Left renal cortex interstitium (tissue), 4 donors: ENCODE measurements at regions not wholly inside any gene's neighbourhood (a gene's known extent, or its start where the extent isn't known, plus 50 kb on each side); places are given as distances from the start of the nearest gene placed in this dataset.

Experiments used
- DNase-seq, 4 donors: peaks; one replicate each; pipeline ENCODE4 v3.0.0-alpha.2; 2013; ENCODE audit warnings: low read depth in 4 of 4, low spot score in 2 of 4, missing footprints in 1 of 4

- DNase-seq: no peak
These were observed 166.9 kb upstream of the PCDH10 start for GRCh38 chr4:132982151-132982550.

DNA sequence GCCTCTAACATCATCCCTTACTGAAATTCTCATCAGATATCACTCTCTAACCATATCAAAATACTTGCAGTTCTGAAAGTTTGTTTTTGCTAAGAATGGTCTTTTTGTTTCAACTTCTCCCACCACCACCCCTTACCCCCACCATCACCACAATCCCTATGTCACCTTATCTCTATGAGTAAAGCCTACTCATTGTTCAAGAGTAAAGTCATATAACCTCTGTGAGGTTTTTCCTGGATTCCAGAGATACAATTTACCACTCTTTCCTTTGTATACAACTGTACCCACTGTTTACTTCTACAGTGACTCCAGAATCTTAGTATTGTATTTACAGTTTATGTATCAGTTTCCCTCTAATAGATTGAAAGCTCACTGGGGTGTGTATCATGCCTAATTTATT, 158.0 kb upstream of the PCDH10 start:
- DNase-seq: no peak

- no peak for DNase-seq
These were observed 156.4 kb upstream of the PCDH10 start for GRCh38 chr4:132992686-132993085.

- DNase-seq: no peak
These were observed 150.4 kb upstream of the PCDH10 start for GRCh38 chr4:132998585-132999230.

DNA sequence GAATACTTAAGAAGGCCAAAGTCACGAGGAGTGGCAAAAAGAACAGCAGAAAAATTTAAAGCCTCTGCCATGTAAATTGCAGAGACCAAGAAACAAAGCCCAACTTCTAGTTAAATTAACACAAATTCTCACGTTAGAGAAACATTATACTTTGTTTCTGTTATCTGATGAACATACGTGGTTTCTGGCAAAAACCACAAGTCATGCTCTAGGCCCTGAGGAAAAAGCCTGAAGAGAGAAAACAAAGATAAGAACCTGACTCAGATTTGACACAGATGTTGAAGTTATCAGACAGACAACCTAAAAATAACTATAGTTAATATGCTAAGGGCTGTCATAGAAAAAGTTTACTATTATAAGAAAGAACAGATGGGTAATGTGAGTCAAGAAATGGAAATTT, 149.1 kb upstream of the PCDH10 start:
- DNase-seq: no peak

DNA sequence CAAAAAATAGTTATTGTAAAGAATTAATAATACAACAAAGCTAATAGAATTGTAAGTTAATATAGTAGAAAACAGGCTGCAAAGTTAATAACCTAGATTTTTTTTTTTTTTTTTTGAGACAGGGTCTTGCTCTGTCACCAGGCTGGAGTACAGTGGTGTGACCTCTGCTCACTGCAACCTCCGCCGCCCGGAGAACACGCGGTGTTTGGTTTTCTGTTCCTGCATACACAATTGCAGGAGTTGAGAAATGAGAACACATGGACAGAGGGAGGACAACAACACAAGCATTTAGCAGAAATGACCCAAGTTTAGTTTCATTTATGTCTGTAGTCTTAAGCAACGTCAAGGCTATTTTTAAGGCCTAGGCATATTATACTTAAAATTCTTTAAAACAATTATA, 145.9 kb upstream of the PCDH10 start:
- no peak for DNase-seq

DNA sequence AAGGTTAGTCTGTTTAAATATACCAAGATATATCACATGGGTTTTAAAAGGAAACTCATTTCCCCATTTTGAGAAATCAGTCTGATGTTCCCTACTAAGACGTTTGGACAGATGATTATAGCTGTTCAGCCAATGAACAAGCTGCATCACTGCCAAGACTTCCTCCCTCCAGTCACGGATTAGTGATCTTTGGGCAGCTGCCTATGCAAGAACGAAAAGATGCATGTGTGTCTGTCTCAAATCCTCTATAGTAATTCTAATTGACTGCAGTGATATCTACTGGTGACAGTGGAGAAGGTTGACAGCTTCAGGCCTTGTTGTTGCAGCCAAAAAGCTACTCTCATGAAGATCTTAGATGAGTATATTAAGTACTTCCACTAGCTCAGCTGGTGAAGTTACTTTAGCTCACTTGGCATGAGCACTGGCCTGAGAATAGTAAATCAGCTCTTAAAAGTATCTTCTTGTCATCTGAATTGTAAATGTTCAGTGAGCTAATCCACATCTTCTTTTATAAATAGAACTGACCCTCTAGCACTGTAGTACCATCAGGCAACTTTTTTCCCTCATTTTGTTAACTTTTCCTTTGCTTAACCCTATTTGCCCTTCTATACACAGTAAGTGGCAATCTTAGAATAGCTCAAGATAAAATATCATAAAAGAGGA, 134.5 kb upstream of the PCDH10 start:
- no peak for DNase-seq

GRCh38 chr4:133045288-133045687, 103.8 kb upstream of the PCDH10 start:
- DNase-seq: no peak

- DNase-seq: no peak
These were observed 102.9 kb upstream of the PCDH10 start for GRCh38 chr4:133046156-133046555.

GRCh38 chr4:133058701-133059100, 90.4 kb upstream of the PCDH10 start:
- no peak for DNase-seq

DNA sequence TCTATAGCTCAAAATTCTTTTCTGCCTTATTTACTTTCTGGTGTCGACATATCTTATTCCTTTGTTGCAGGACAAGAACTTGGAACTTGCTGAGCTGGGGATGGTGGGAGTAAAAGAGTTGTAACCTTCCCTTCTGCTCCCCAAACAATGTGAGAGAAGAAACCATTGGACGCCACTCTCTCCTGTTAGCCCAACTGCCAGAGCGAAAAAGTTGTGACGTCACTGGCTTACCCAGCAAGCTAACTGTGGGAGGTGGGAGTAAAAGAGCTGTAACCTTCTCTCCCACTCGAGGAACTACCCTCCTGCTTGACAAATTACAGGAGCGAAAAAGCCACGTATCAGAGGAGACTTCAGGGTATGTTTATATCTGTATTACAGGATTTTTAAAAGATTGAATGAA, 90.0 kb upstream of the PCDH10 start:
- DNase-seq: no peak

DNA sequence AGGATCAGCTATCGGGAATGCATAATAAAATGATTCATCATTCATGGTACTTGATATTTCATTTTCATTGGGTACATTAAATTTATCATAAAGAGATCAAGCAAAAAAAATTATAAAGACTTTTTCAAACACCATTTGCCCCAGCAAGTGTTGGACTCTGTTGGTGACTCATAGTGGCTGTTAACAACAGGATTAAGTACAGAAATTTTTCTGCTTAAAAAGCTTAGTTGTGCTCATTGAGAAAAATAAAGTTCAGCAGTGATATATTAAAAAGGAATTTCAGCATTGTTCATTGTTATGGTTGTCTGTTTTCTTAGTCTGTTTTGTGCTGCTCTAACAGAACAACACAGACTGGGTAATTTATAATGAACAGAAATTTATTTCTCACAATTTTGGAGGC, 86.2 kb upstream of the PCDH10 start:
- no peak for DNase-seq

DNA sequence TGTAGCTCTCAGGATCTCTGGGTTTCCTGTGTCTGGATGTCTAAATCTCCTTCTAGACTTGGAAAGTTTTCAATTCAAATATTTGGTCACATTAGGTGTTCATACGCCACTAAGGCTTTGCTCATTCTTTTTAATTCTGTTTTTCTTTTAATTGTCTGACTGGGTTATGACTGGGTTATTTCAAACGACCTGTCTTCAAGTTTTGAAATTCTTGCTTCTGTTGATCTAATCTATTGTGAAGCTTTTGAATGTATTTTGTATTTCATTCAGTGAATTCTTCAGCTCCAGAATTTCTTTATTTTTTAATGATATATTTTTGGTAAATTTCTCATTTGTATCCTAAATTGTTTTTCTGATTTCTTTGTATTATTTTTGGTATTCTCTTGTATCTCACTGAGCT, 81.0 kb upstream of the PCDH10 start:
- DNase-seq: no peak

DNA sequence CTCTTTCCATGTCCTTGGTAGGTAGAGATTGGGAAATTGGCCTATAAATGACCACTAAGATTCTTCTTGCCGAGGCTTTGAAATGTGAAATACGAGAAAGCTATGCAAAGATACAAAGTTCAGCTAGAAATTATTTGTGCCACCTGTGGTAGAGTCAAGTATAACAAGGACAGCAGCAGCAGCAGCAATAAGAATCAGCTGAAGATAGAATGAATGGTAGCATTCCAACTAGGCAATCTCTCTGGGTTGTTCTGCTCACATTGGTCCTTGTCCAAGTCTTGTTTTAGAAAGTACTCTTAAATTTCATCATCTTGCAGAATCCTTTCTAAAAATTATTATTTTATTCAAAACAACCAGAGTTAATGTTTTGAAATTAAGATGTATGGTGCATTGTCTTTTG, 67.8 kb upstream of the PCDH10 start:
- DNase-seq: no peak

DNA sequence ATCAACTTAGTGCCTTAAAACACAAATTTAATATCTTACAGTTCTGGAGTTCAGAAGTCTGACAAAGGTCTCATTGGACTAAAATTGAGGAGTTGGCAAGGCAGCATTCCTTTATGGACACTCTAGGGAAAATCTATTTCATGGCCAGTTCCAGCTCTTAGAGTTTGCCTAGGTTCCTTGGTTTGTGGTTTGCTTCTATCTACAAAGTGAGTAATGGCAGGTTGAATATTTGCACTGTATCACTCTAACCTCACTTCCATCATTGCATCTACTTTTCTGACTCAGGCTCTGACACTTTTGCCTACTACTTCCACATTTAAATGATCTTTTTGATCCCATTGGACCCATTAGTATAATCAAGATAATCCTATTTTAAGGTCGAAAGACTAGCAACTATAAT, 64.7 kb upstream of the PCDH10 start:
- DNase-seq: no peak

- DNase-seq: no peak
These were observed 53.5 kb upstream of the PCDH10 start for GRCh38 chr4:133095591-133095990.

DNA sequence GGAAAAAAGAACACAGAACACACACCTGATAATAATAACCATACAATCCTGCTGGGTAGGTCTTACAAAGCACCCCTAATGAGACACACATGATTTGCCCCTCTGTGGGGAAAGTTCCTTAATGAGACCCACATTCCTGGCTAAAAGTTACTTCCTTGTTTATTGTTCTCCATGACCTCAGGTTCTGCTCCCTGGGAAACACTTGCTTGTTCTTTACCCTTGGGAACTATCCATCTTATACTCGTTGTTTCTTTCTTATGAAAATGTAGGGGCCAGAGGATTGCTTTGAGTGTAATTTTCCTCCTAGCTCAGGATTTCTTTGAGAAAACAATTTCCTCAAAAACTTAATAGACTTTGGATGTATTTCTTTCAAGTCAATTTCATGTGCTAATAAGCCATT, 52.1 kb upstream of the PCDH10 start:
- DNase-seq: no peak
